GM18511 (cell line): ENCODE measurements at regions not wholly inside any gene's neighbourhood (a gene's known extent, or its start where the extent isn't known, plus 50 kb on each side); places are given as distances from the start of the nearest gene placed in this dataset.
"Not testable (repeated sequence)": the region's sequence is repeated elsewhere in the genome, so short reads cannot be mapped to it uniquely, and the experiment has no call there.

ENCODE experiments used
- ATAC-seq: cut with Tn5 transposase; IDR thresholded peaks from one replicate; pipeline ENCODE4 v1.9.1; 2021; ENCODE audit warnings: mild to moderate bottlenecking, moderate library complexity; ENCODE audit not compliant: unreplicated experiment

- ATAC-seq: no peak
These were observed 1271.3 kb downstream of the ROBO1 start for GRCh38 chr3:78496501-78496900.

- no peak for ATAC-seq
These were observed 1270.8 kb downstream of the ROBO1 start for GRCh38 chr3:78497021-78497420.

- ATAC-seq: no peak
These were observed 1270.0 kb downstream of the ROBO1 start for GRCh38 chr3:78497767-78498166.

GRCh38 chr3:78506061-78506460 is 1261.7 kb downstream of the ROBO1 start:
- ATAC-seq: no peak

- ATAC-seq: no peak
These were observed 1261.1 kb downstream of the ROBO1 start for GRCh38 chr3:78506581-78507195.

GRCh38 chr3:78507196-78507984 is 1260.4 kb downstream of the ROBO1 start:
- no peak for ATAC-seq

GRCh38 chr3:78511840-78512239 is 1256.0 kb downstream of the ROBO1 start:
- ATAC-seq: no peak

GRCh38 chr3:78512786-78513185 is 1255.0 kb downstream of the ROBO1 start:
- not testable (repeated sequence) for ATAC-seq

GRCh38 chr3:78516437-78516836 is 1251.4 kb downstream of the ROBO1 start:
- ATAC-seq: no peak

GRCh38 chr3:78516937-78517336 is 1250.9 kb downstream of the ROBO1 start:
- ATAC-seq: no peak

GRCh38 chr3:78517965-78518364 is 1249.8 kb downstream of the ROBO1 start:
- no peak for ATAC-seq

- ATAC-seq: no peak
These were observed 1248.5 kb downstream of the ROBO1 start for GRCh38 chr3:78519281-78519680.

GRCh38 chr3:78529601-78530000 is 1238.2 kb downstream of the ROBO1 start:
- no peak for ATAC-seq

GRCh38 chr3:78540485-78540884 is 1227.3 kb downstream of the ROBO1 start:
- ATAC-seq: no peak

GRCh38 chr3:78545827-78546226 is 1222.0 kb downstream of the ROBO1 start:
- no peak for ATAC-seq
